ENCODE measurements at regions not wholly inside any gene's neighbourhood (a gene's known extent, or its start where the extent isn't known, plus 50 kb on each side); places are given as distances from the start of the nearest gene placed in this dataset.

DNA sequence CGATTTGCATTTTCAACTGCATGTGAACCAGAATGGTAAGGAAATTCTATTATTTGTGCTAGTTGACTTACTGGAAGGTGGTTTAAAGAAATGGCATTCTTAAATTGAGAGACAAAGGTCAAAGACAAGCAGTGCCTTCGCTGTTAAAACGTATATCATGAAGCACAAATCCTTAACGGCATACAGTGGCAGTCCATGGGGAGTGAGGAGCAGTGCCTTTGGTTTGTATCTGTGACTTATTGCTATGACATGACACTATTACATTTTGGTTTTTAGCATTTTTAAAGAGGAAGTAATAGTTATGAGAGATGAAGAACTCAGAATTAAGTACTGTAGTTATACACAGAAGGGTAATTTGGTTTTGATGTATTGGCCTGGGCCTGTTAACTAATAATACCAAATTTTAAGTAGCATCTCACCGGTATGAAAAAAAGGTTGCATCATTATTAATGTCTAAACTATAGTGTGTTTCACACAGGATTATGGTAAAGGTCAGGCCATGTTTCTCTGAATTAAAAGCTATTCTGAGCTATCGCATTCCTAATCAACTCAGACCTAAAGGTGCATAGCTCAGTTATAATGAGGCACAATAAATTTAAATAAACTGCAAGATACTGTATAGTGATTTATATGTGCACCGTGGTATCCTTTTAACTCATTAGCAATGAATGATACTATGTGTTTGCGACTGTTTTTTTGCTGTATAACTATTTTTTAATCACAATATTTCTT is 339.8 kb upstream of the ARRDC3 start:
- DNase-seq: no peak

DNA sequence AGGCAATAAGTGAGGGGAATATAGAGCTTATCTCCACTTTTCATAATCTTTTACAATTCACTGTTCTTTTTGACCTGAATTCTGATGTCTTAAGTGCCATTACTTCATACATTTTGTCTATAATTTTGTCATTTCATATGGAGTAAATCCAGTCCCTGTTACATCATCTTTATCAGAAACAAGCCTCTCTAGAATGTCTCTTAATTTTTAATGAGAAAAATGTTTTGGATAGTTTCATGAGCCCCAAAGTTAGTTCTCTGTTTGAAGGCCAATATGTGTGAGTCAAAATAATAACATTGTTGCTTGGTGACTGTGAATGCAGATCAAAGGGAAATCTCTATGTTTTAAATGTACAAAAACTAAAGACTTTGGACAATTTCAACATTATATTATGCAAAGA is 329.6 kb upstream of the ARRDC3 start:
- DNase-seq: no peak

DNA sequence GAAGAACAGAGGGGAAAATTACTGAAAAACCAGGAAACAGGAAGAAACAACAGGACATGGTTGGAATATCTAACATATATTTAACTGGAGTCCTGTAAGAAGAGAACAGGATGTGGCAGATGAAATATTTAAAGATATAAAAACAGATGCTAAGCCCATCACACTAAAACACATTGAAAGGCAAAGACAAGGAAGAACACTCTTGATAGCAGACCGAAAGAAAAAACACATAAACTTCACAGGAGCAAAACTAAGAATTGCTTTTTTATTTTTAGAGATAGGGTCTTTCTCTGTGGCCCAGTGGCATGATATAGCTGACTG is 324.4 kb upstream of the ARRDC3 start:
- no peak for DNase-seq

DNA sequence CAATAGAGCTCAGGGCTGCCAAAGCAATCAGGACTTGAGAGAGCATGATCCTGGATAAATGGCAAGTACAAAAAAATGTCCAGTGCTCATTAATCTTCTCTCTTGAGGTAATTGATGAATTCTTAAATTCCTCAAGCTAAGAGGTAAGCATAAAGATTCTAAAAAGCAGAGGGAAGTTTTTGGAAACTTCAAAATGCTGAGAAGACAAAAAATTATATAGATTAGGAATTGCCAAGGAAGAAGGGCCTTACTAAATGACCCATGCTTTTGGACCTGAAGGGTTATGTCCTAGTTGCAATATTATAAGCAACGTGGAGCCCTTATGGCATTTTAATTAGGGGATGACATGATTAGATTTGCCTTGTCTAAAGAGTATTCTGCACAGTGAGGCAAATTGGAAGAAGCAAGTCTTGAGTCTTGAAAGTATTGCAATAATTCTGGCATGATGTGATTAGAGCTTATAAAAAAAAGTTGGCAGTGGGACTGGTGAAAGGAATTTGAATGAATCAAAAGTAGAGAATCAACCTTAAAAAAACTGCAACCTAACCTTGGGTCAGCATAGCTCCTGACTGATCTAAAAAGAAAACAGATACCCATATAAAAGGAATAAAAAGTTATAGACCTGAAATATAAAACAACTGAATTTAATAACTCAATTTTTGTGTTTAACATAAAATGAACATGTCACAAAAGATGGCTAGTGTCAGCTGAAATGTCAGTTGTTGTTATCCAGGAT is 323.8 kb upstream of the ARRDC3 start:
- no peak for DNase-seq

- DNase-seq: no peak
Observed at GRCh38 chr5:91703128-91703527, 320.0 kb upstream of the ARRDC3 start.

- no peak for DNase-seq
Observed at GRCh38 chr5:91699429-91699828, 316.3 kb upstream of the ARRDC3 start.

DNA sequence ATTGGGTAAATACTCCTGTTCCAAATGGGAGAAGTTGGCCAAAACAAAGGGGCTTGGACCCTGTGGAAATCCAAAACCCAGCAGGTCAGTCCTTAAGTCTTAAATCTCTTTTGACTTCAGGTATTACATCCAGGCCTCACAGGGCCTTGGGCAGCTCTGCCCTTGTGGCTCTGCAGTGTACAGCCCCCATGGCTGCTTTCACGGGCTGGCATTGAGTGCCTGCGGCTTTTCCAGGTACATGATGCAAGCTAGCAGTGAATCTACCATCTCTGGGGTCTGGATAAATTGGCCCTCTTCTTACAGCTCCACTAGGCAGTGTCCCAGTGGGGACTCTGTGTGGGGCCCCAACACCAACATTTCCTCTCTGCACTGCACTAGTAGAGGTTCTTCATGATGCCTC is 308.5 kb upstream of the ARRDC3 start:
- DNase-seq: no peak

DNA sequence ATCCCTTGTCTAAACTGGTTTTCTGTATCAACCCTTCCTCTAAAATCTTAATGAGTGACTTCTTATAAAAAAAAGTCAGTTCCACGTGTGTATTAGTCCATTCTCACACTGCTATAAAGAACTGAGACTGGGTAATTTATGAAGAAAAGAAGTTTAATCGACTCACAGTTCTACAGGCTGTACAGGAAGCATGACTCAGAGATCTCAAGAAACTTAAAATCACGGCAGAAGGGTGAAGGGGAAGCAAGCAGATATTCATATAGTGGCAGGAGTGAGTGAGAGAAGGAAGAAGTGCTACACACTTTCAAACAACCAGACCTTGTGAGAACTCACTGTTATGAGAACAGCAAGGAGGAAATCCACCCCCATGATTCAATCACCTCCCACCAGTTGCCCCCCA is 307.8 kb upstream of the ARRDC3 start:
- DNase-seq: no peak

DNA sequence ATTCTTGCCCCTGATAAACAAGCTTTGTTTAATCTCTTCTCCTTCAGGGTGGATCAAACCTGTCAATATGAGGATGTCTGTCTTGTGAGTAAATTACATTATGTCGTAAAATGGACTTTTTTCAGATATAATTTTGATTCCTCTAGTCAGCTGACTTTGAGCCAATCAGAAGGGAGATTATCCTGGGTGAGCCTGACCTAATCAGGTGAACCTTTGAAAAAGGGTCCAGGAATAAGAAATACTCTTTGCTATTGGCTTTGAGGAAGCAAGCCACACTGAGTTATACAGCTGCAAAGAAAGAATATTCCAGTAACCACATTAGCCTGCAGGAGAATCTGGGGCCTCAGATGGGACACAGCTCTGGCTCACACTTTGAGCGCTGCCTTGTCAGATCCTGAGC is 304.3 kb upstream of the ARRDC3 start:
- no peak for DNase-seq

DNA sequence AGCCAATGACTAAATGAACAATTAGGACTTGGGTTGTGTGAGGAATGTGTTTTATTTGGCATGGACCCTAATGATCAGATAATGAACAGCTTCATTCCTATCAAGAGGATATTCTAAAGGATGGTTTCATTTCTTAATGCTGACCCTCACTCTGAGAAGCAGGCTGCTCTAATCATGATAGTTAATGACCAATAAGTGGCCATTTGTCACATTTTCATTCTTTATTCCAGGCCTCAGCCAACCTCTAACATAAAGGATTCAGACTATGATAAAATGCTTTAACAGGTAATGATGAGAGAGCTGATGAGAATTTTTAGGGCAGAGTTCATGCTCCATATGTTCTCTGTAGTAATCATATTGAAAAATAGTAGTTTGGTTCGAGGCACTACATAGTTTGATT is 301.5 kb upstream of the ARRDC3 start:
- DNase-seq: no peak

DNA sequence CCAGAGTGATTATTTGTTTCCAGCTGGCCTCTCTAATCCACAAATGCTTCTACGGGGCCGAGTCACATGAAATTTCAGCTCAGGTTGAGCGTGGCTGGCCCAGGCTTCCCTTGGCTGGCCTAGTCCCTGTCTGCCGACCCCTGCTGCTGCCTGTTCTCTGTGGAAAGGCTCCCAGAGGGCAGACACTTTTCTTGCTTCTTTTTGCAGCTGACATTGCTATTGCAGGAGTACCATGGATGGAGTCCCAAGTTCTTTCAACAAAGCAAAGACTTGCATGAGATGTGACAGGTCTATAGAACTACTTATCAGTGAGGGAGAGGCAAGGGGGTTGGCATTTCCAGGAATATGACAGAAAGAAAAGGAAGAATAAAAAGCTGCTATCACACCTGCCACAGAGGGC is 287.4 kb upstream of the ARRDC3 start:
- no peak for DNase-seq

- DNase-seq: no peak
Observed at GRCh38 chr5:91670122-91670521, 287.0 kb upstream of the ARRDC3 start.

GRCh38 chr5:91668261-91668660 is 285.1 kb upstream of the ARRDC3 start:
- DNase-seq: no peak

- no peak for DNase-seq
Observed at GRCh38 chr5:91652678-91653077, 269.6 kb upstream of the ARRDC3 start.

- DNase-seq: no peak
Observed at GRCh38 chr5:91651704-91652103, 268.6 kb upstream of the ARRDC3 start.

DNA sequence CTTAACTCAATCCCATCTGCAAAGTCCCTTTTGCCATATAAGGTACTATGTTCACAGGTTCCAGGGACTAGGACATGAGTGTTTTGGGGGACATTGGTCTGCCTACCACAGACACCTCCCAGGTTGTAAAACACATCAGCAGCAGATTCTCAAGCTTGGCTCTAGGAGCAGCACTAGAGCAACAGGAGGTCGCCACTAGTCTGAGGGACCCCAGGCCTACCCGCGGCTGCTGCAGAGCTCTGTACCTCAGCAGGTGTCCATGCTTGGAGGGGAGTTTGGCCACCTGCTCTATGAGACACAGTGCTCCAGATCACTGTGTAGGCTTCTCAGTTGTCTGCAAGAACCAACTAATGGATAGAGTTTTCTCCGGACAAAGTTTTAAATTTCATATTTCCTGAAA is 262.2 kb upstream of the ARRDC3 start:
- no peak for DNase-seq

DNA sequence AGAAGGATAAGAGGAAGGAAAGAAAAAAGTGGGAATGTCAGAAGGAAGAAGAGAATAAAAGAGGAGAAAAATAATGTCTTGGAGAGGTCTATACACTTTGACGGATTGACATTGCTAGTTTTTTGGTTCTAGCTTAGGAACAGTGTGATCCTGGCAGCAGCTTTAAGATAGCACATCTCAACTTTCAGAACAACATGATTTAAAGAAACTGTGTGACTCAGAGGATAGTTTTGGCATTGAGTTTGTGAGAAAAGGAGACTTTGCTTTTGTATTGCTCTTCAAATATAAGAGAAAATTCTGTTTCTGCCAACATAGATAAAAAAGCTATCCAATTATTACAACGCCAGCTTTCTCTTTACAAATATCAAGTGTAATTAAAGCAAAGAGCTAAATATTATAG is 260.7 kb upstream of the ARRDC3 start:
- no peak for DNase-seq

DNA sequence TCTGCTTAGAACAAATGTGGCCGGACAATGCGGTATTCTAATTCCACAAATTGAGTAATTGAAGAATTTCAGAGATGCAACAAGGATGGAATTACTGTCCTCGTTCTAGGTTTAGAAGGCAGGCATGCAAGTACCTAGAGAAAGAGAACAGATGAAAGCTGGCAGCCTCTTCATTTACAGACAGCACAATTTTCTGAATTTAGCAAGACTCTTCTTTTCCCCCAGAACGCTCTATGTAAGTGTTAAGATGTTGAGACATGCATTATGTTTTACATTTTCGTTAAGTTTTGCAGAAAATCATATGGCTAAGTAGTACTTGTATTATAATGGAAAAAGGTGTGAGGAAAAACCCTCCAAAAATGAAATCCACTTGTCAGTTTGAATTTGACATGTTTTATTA is 259.5 kb upstream of the ARRDC3 start:
- no peak for DNase-seq

DNA sequence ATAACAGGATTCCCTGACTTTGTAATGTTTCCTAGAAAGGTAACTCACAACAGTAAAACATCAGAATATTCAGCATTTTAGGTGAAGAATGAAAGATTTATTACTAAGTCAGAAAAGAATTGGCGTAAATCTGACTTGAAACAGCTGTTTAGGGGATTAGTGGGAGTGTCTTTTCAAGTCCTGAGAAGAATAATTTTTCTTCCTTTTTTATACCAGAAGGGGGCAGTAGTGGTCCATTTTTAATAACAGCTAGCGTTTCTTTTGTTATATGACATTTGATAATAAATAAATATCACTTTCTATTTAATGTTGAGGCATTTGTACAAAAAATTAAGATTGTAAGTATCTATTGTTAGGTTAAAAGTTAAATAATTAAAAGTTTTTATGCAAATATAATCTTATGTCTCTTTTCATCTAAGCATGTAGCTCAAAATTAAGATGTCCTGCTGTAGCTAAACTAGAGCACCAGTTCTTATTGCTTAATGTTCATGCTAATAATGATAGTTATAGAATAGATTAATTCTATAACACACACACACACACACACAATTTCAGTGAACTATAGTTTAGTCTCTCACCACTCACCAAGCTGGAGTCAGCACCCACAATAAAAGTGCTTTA is 258.7 kb upstream of the ARRDC3 start:
- peak; percentile 48 for DNase-seq

DNA sequence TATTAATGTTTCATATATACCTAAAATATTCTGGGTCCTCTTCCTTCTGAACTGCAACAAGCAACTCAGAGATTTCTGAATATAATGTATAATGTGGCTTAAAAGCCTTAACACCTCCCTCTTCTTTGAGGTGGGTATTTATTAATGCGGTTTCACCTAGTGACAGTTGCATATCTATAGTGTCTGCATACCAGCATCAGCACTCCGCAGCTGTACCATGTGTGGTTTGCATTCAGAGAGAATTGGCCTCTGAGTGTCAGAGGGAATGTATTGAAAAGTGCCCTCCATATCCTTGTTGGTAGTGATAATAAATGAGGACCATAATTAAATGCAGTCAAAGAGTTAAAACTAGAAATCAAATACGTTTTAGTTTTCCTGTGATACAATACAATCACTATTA is 256.6 kb upstream of the ARRDC3 start:
- DNase-seq: no peak

DNA sequence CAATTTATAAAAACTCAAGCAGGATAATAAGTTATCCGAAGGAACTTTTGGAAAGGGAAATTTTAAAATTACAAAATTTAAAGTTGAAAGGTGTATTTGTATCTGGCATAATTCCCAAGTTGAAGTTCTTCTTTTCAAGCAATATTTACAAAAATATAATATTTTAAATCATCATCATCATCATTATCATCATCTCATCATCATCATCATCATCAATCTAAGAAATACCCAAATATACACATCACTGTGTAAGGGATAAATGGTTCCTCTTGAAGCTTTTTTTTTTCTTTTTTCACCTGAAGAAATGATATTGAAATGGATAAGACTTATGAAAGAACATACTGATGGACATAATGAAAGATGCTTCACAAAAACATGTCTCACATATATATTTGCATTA is 254.9 kb upstream of the ARRDC3 start:
- no peak for DNase-seq

- no peak for DNase-seq
Observed at GRCh38 chr5:91635950-91636734, 253.0 kb upstream of the ARRDC3 start.

DNA sequence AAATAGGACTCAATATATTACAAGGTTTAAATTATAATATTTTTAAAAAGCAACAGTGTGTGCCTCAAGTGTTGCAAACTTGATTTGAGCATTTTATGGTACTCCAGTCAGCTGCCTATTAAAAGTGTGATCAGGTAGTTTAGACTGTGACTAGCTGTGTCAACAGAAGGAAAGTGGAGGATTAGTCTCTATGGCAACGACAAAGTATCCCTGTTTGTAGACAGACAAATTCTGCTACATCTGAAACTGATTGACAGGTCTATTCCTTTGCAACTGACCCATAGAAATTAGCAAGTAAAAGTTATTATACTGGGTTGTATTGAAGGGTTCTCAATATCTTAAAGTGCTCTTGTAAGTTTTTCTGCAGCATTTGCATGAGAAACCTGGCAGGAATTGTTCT is 249.8 kb upstream of the ARRDC3 start:
- no peak for DNase-seq
